CD4-positive, alpha-beta T cell treated with Interleukin-6 at 100 ng/mL for 8 hours (primary cell): ENCODE measurements at regions not wholly inside any gene's neighbourhood (a gene's known extent, or its start where the extent isn't known, plus 50 kb on each side); places are given as distances from the start of the nearest gene placed in this dataset.

Experiments used
- DNase-seq: peaks from one replicate; pipeline ENCODE4 v3.0.0-alpha.2; 2020; ENCODE audit warnings: mixed read lengths, low spot score

- DNase-seq = no peak
Observed at GRCh38 chr13:99911965-99912566, 59.5 kb downstream of the ZIC5 start.

DNA sequence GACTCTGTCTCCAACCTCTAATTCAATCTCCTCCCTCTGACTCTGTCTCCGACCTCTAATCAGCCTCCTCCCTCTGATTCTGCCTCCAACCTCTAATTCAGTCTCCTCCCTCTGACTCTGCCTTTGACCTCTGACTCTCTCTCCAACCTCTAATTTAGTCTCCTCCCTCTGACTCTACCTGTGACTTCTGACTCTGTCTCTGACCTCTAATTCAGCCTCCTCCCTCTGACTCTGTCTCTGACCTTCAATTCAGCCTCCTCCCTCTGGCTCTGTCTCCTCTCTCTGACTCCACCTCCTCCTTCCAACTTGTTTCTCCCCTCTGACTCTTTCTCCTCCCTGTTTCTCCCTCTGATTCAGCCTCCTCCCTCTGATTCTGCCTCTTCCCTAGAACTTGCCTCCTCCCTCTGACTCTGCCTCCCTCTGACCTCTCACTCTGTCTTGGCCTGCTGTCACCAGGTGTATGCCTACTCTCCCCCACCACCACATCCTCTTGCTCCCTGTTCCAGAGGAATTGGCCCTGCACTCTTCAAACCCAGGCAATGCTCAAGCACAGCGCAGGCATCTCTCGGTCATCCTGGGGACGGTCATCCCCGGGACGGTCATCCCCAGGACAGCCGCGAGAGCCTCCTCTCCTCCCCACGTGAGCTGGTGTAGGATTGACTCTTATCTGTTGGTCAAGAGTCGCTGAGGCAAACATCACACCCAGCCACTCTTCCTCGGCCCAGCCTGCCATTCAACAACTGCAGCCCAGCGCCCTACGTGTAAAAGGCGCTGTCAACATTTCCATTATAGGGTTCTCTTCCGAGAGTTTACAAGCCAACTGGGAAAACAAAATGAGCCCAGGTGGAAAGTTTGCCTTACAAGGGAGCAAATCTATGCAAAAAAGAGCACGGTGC lies 60.2 kb downstream of the ZIC5 start:
- no peak for DNase-seq

DNA sequence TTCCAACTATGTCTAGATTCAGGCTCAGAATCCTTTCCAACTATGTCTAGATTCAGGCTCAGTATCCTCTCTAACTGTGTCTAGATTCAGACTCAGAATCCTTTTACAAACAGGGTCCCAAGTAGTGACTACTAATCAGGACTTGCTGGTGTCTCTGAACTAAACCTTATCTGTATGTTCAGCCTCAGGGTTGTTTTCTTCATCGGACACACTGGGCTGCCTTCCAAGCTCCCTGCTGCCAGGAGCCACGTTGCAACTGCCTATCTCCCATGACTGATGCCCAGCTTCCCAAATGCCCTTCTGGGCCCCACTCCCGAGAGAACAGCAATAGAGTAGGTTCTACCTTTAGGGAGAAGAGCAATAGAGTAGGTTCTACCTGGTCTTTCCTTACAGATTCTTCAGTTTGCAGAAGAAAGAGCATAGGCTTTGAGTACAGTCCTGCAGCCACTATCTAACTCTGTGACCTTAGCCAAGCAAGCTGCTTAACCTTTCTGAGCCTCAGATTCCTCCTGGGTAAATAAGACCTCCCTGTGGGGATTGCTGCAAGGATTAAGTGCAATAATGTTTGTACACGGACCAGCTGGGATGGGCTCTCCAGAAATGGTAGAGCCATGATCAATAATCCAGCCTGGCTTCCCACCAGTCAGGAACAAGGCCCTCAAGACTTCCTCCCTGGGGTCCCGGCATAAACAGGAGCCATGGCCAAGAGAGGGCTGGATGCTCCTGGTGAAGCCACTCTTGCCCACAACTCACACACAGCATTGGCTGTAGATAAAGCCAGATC lies 61.5 kb downstream of the ZIC5 start:
- DNase-seq = no peak

- DNase-seq = no peak
Observed at GRCh38 chr13:99909097-99909835, 62.3 kb downstream of the ZIC5 start.

GRCh38 chr13:99908140-99908803 lies 63.3 kb downstream of the ZIC5 start:
- no peak for DNase-seq

- no peak for DNase-seq
Observed at GRCh38 chr13:99907627-99908026, 63.9 kb downstream of the ZIC5 start.

- no peak for DNase-seq
Observed at GRCh38 chr13:99907038-99907437, 64.5 kb downstream of the ZIC5 start.

- no peak for DNase-seq
Observed at GRCh38 chr13:99905814-99906213, 65.8 kb downstream of the ZIC5 start.

DNA sequence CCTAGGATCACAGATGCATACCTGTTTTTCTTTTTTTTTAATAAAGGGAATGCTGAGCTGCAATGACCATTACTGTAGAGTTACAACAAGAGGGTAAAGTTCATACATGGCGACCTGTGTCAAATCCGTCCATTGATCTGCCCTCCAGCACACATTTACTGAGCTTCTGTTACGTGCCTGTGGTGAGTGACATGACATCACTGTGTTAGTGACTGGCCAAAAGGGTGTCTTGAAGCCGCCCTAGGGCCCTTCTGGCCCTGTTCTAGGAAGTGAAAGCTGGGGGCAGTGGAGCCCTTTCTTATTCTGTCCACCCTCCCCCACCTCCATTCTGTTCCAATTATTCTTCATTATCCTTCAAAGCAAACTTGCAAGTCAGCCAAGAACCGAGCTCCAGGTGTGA lies 66.3 kb downstream of the ZIC5 start:
- no peak for DNase-seq

DNA sequence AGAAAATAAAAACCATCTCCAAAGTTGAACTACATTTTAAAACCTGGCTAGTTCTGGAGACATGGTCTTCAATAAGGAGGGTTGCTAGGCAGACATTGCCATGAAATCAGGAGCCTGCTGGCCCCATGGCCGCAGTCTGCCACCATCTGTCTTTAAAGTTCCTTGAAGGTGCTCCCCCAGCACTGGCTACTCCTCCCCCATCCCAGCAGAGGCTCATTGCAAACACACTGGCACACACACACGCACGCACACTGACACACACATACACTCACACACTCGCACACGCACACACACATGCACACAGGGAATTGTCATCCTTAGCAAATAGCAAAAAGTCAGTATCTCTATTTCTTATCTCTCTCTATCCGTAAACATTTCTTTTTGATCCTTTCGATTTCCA lies 68.4 kb downstream of the ZIC5 start:
- DNase-seq = no peak

DNA sequence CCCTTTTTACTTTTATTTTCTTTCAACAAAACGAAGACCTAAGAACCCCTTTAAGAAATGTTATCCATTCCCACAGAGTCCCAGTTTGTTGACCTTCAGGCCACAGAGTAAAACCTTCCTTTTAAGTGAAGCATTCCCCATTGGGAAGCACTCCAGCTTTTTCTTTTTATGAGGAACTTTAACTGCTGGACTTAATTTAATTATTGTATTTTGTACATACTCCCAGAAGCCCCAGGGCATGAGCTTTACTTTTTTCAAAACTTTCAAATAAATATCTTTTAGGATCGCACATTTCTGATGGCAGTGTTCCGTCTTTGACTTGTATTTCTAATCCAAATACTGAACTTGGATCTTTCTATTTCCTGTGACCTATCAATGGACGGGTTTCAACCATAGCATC lies 68.9 kb downstream of the ZIC5 start:
- no peak for DNase-seq

DNA sequence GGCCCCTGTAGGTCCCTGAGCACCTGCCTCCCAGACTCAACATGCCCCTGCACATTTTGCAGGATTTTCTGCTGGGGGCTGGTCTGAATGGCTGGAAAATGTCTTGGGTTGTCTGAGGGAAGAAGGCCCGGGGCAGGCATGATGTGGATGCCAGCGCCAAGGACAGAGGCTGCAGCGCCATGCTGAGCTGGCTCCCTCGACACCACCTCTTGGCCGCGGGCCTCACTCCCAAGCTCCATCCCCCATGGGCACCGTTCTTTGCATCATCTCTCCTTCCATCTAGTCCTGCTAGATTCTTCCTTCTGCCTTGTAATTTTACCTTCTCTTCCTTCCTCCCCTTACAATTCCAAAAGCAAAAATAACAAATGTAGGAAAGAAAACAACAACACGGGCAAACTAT lies 70.6 kb downstream of the ZIC5 start:
- DNase-seq = no peak

- no peak for DNase-seq
Observed at GRCh38 chr13:99898421-99898820, 73.1 kb downstream of the ZIC5 start.

DNA sequence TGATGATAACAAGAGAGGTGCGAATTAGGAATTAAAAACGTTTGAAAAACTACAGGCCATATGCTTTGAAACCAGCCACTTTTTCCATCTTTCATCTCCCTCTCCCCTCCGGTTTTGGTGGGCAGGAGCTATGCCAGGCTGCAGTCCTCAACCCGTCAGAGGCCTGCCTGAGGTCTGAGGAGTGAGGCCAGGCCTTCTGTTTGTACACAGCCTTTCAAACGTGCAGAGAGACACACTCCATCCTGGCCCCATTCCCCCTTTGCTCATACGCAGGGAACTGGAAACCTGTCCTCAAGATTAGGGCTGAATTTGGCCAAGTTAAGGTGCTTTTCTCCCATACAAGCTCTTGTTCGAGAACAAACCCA lies 74.5 kb downstream of the ZIC5 start:
- no peak for DNase-seq

DNA sequence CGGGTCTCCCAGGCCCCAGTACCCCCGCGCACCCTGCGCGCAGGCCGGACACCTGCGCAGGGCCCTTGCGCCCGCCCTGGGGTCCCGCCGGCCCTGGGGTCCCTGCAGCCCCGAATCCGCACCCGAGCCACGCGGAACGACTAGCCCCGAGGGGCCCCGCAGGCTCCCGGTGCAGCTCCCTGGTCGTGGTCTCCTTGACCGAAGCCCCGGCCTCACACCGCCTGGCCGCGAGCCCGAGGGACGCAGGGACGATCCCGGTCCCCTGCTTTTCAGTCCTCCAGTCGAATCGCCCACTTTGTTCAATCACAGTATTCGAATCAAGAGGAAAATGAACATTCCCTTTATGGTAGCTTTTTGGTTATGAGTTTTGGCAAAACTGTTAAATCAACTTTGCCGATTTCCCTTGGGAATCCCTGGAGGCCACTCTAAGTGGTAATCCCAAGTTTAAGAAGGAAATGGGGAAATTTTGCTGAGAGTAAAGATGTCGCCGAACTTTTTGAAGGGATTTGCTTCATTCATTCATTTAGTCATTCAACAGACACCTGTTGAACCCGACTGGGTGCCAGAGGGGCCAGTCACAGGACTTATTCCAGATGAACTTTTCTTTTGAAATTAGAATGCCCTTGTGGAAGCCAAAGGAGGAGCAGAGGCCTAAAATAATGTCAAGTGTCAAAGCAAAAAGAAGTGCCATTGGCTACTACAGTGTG lies 75.0 kb downstream of the ZIC5 start:
- no peak for DNase-seq

GRCh38 chr13:99895444-99896368 lies 75.9 kb downstream of the ZIC5 start:
- no peak for DNase-seq

- DNase-seq = no peak
Observed at GRCh38 chr13:99894840-99895443, 76.6 kb downstream of the ZIC5 start.

DNA sequence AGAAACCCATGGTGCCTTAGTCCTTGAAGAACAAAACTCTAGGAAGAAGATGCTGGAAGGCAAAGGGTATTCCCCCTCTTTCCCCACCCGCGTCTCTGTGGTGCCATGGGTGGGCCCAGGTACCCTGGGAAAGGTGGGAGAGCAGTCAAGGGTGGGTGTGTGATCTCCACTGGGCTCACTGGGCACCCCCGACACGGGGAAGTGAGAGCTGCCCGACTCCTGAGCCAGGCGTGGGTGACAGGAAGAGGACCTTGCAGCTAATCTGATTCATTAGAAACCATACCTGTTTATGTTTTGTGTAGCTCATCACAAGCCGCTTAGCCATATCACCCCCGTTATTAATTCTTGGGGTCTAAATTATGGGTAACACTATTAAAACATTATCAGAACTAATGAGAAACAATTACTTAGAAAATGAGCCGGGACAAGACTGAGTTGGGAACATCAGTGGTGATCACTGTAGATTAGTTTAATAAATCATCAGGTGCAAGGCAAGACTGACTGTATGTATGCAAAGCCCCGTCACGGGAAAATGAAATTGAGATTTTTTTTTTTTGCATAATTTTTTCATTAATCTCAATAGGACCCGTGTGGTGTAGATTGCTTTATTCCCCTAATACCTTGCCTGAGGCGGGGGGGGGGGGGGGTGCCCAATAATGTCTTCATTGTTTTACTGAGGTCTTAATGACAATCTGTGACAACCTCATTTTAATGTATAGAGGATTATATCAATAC lies 77.3 kb downstream of the ZIC5 start:
- DNase-seq = no peak

GRCh38 chr13:99893567-99893966 lies 78.0 kb downstream of the ZIC5 start:
- DNase-seq = no peak
